ENCODE measurements at regions not wholly inside any gene's neighbourhood (a gene's known extent, or its start where the extent isn't known, plus 50 kb on each side); places are given as distances from the start of the nearest gene placed in this dataset.

GRCh38 chr5:130805036-130805435, 360.0 kb downstream of the HINT1 start (continued):
- TF ChIP-seq ZNF114 (CRISPR knock-in tag; IDR thresholded peaks at IDR 0.05) (no peak), NANOG (IDR thresholded peaks at IDR 0.05; ENCODE audit: borderline replicate concordance) (no peak), JUNB (IDR thresholded peaks at IDR 0.05; ENCODE audit: unreplicated experiment) (no peak), EZH2 (IDR thresholded peaks at IDR 0.05; ENCODE audit: low read depth, unreplicated experiment) (no peak), STAT1 (IDR thresholded peaks at IDR 0.05; ENCODE audit: unreplicated experiment) (no peak), POLR2AphosphoS5 (IDR thresholded peaks at IDR 0.05; ENCODE audit: low read depth) (no peak), ZNF331 (CRISPR knock-in tag; IDR thresholded peaks at IDR 0.05; ENCODE audit: low read depth) (no peak), CREB1 (CRISPR knock-in tag; IDR thresholded peaks at IDR 0.05; ENCODE audit: low read depth) (no peak)

DNA sequence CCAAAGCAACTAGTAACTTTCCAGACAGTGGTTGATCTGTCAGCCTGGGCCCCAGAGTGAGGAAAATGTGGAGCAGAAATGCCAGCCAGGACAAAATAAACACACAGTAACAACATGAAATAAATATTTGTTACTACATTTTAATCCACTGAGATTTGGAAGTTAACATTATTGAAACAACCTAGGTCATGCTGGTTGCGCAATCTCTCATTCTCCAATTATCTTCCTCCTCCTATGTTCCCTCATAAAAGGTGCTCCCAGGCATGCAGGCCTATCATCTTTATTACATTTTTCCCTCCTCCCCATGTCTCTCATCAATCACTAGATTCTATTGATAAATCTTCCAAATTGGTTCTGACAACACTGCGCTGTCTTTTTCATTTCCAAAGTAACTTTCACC, 363.1 kb downstream of the HINT1 start:
- Histone ChIP-seq H3K27ac (ENCODE audit: low read depth) (no peak overlapping the region), H3K4me2 (no peak overlapping the region), H3K9me2 (ENCODE audit: insufficient read depth) (peaks cover 6% of the 10 kb centered on the region), H3K79me2 (replicated peaks; ENCODE audit: insufficient read depth) (no peaks in the 10 kb centered on the region), H3K36me3 (ENCODE audit: insufficient read depth) (no peaks in the 10 kb centered on the region), H4K20me1 (replicated peaks; ENCODE audit: insufficient read depth) (no peaks in the 10 kb centered on the region), H3K27me3 (ENCODE audit: insufficient read depth) (no peaks in the 10 kb centered on the region), H3F3A (replicated peaks; ENCODE audit: low read depth) (no peaks in the 10 kb centered on the region), H3K4me3 (no peak overlapping the region), H3K4me1 (ENCODE audit: insufficient read depth) (no peaks in the 10 kb centered on the region), H2AFZ (no peak overlapping the region)
- no peak overlapping the region for H3K27ac Mint-ChIP-seq
- ATAC-seq (no peak), DNase-seq (ENCODE audit: low spot score) (no peak)
- H3K4me1 Mint-ChIP-seq = no peaks in the 10 kb centered on the region
- H3K36me3 Mint-ChIP-seq (ENCODE audit: low read depth) = peaks cover 3% of the 10 kb centered on the region; the same call in 1 of the 3 replicates
- no peaks in the 10 kb centered on the region for H3K27me3 Mint-ChIP-seq (ENCODE audit: insufficient read depth, low read depth, poor library complexity)
- H3K4me3 Mint-ChIP-seq = no peak overlapping the region
- no peak for TF ChIP-seq EZH2phosphoT487 (IDR thresholded peaks at IDR 0.05; ENCODE audit: unreplicated experiment)
- H3K9me3 Mint-ChIP-seq = peaks cover 12% of the 10 kb centered on the region; the same call in 2 of the 3 replicates

GRCh38 chr5:130799015-130799414, 366.0 kb downstream of the HINT1 start:
- no peaks in the 10 kb centered on the region for H3K4me1 Mint-ChIP-seq
- TF ChIP-seq ZNF114 (CRISPR knock-in tag; IDR thresholded peaks at IDR 0.05) = no peak
- TF ChIP-seq REST (IDR thresholded peaks at IDR 0.05; ENCODE audit: unreplicated experiment) = no peak
- no peak for TF ChIP-seq JUNB (IDR thresholded peaks at IDR 0.05; ENCODE audit: unreplicated experiment)
- TF ChIP-seq NANOG (IDR thresholded peaks at IDR 0.05; ENCODE audit: borderline replicate concordance) = no peak
- no peak for TF ChIP-seq ZNF331 (CRISPR knock-in tag; IDR thresholded peaks at IDR 0.05; ENCODE audit: low read depth)
- no peak for TF ChIP-seq POLR2AphosphoS5 (IDR thresholded peaks at IDR 0.05; ENCODE audit: low read depth)
- TF ChIP-seq STAT1 (IDR thresholded peaks at IDR 0.05; ENCODE audit: unreplicated experiment) = no peak
- no peak for TF ChIP-seq EZH2phosphoT487 (IDR thresholded peaks at IDR 0.05; ENCODE audit: unreplicated experiment)
- TF ChIP-seq EZH2 (IDR thresholded peaks at IDR 0.05; ENCODE audit: low read depth, unreplicated experiment) = no peak
- no peak for TF ChIP-seq CREB1 (CRISPR knock-in tag; IDR thresholded peaks at IDR 0.05; ENCODE audit: low read depth)
- no peak for TF ChIP-seq ETS1 (IDR thresholded peaks at IDR 0.05)

More at GRCh38 chr5:130799015-130799414, 366.0 kb downstream of the HINT1 start:
- H3K27ac ChIP-seq (ENCODE audit: low read depth) = no peak overlapping the region
- no peaks in the 10 kb centered on the region for H3K79me2 ChIP-seq (replicated peaks; ENCODE audit: insufficient read depth)
- no peaks in the 10 kb centered on the region for H3F3A ChIP-seq (replicated peaks; ENCODE audit: low read depth)
- H3K4me1 ChIP-seq (ENCODE audit: insufficient read depth) = no peaks in the 10 kb centered on the region
- H2AFZ ChIP-seq = no peak overlapping the region
- H3K27ac Mint-ChIP-seq = no peak overlapping the region
- ATAC-seq = no peak
- no peaks in the 10 kb centered on the region for H3K27me3 ChIP-seq (ENCODE audit: insufficient read depth)
- no peak overlapping the region for H3K4me3 ChIP-seq
- no peak overlapping the region for H3K4me2 ChIP-seq
- DNase-seq (ENCODE audit: low spot score) = no peak
- H3K4me3 Mint-ChIP-seq = no peak overlapping the region
- H4K20me1 ChIP-seq (replicated peaks; ENCODE audit: insufficient read depth) = no peaks in the 10 kb centered on the region
- H3K9me2 ChIP-seq (ENCODE audit: insufficient read depth) = peaks cover 6% of the 10 kb centered on the region
- H3K36me3 ChIP-seq (ENCODE audit: insufficient read depth) = no peaks in the 10 kb centered on the region
- H3K27me3 Mint-ChIP-seq (ENCODE audit: insufficient read depth, low read depth, poor library complexity) = no peaks in the 10 kb centered on the region
- H3K9me3 Mint-ChIP-seq = peaks cover 12% of the 10 kb centered on the region; the same call in 2 of the 3 replicates
- peaks cover 3% of the 10 kb centered on the region; the same call in 1 of the 3 replicates for H3K36me3 Mint-ChIP-seq (ENCODE audit: low read depth)

Measured in GM23338 (cell line).